ENCODE measurements at regions not wholly inside any gene's neighbourhood (a gene's known extent, or its start where the extent isn't known, plus 50 kb on each side); places are given as distances from the start of the nearest gene placed in this dataset.

GRCh38 chr2:240249423-240250149, 109.1 kb upstream of the OTOS start:
- 84% methylated on average over 21 of the region's 21 CpGs; no CpG with 5 or more reads in 1 of the 2 donors for WGBS, 2 donors (ENCODE audit: low coverage in 1 of 2)
- Histone ChIP-seq H3K36me3 (no peaks in the 10 kb centered on the region), H3K9me3 (no peaks in the 10 kb centered on the region), H3K27me3 (no peaks in the 10 kb centered on the region), H3K4me3 (no peak overlapping the region), H3K27ac (peak overlapping the region in 3 of 4 donors; percentile 55 to 81 (median 74)), H3K4me1 (peaks cover 10 to 18% (median 12%) of the 10 kb centered on the region in 4 donors)
- TF ChIP-seq POLR2A (IDR thresholded peaks at IDR 0.05) = no peak
- intact Hi-C loops (cut with DNase I; ENCODE audit: low total_unique reads) = loop anchor here (1.0 kb wide), 1 partner anchor 43 kb away; no protein-coding TSS in a partner anchor
- in situ Hi-C loops (cut with MboI; ENCODE audit: low pct_ligation_motif_present in 1 of 4, low pct_unique_long_range_greater_than_20kb in 1 of 4, low sequenced_read_pairs in 3 of 4) = loop anchor here in 1 of 4 donors (25.0 kb wide), 1 partner anchor 188 kb away; the partner anchor contains the start of gene GPC1
- DNase-seq = no peak

GRCh38 chr2:240250150-240250984, 109.9 kb upstream of the OTOS start:
- Histone ChIP-seq H3K27me3 (no peaks in the 10 kb centered on the region), H3K36me3 (no peaks in the 10 kb centered on the region), H3K4me3 (no peak overlapping the region), H3K27ac (peak overlapping the region; percentile 55 to 81 (median 70)), H3K4me1 (peaks cover 10 to 18% (median 12%) of the 10 kb centered on the region in 4 donors), H3K9me3 (no peaks in the 10 kb centered on the region)
- WGBS, 2 donors (ENCODE audit: low coverage in 1 of 2) = 80% methylated on average over 14 of the region's 14 CpGs; no CpG with 5 or more reads in 1 of the 2 donors
- DNase-seq = no peak
- in situ Hi-C loops (cut with MboI; ENCODE audit: low pct_ligation_motif_present in 1 of 4, low pct_unique_long_range_greater_than_20kb in 1 of 4, low sequenced_read_pairs in 3 of 4) = no loop called here
- TF ChIP-seq POLR2AphosphoS5 (IDR thresholded peaks at IDR 0.05) (no peak), POLR2A (IDR thresholded peaks at IDR 0.05) (no peak), CTCF (IDR thresholded peaks at IDR 0.05) (no peak), EP300 (IDR thresholded peaks at IDR 0.05; ENCODE audit: low read depth) (no peak)
- intact Hi-C loops (cut with DNase I; ENCODE audit: low total_unique reads) = no loop called here

GRCh38 chr2:240250985-240251847, 110.8 kb upstream of the OTOS start:
- H3K4me1 ChIP-seq = peaks cover 10 to 18% (median 12%) of the 10 kb centered on the region in 4 donors
- in situ Hi-C loops (cut with MboI; ENCODE audit: low pct_ligation_motif_present in 1 of 4, low pct_unique_long_range_greater_than_20kb in 1 of 4, low sequenced_read_pairs in 3 of 4) = no loop called here

More at GRCh38 chr2:240250985-240251847, 110.8 kb upstream of the OTOS start:
- Histone ChIP-seq H3K4me3 (no peak overlapping the region), H3K27ac (peak overlapping the region; percentile 55 to 81 (median 70)), H3K9me3 (no peaks in the 10 kb centered on the region), H3K36me3 (no peaks in the 10 kb centered on the region), H3K27me3 (no peaks in the 10 kb centered on the region)
- DNase-seq = peak; percentile 73
- 24% methylated on average over 32 of the region's 32 CpGs; no CpG with 5 or more reads in 1 of the 2 donors for WGBS, 2 donors (ENCODE audit: low coverage in 1 of 2)
- intact Hi-C loops (cut with DNase I; ENCODE audit: low total_unique reads) = no loop called here
- TF ChIP-seq EP300 (IDR thresholded peaks at IDR 0.05; ENCODE audit: low read depth) (peak; percentile 63), CTCF (IDR thresholded peaks at IDR 0.05) (no peak), POLR2AphosphoS5 (IDR thresholded peaks at IDR 0.05) (peak; percentile 55 to 66 (median 59))
